ENCODE measurements at regions not wholly inside any gene's neighbourhood (a gene's known extent, or its start where the extent isn't known, plus 50 kb on each side); places are given as distances from the start of the nearest gene placed in this dataset.

DNA sequence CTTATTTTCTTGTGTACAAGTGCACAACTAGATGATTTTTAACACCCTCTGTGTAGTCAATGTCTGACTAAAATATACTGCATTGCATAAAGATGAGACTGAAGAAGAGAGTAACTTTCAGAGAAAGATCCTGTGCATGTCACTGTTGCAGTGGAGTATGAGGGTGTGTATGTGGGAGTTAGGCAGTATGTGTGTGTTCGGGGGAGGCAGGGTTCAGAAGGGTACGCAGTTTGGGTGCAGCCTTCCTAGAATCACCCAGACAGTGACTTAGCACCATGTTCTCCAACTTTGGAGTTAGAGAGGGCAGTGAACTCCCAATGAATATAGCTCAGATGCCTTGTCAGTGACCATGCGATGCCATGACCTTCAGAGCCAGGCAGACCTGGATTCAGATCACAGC lies 84.6 kb downstream of the LRATD1 start:
- Histone ChIP-seq H3K27ac (replicated peaks) (no peak overlapping the region), H3K27me3 (ENCODE audit: insufficient read depth, poor library complexity, severe bottlenecking) (no peaks in the 10 kb centered on the region), H3K4me3 (replicated peaks; ENCODE audit: insufficient read depth, low read length) (no peak overlapping the region)
- no peak for DNase-seq (ENCODE audit: low read depth in 1 of 2, low spot score in 1 of 2)
- TF ChIP-seq, protein P1, sequence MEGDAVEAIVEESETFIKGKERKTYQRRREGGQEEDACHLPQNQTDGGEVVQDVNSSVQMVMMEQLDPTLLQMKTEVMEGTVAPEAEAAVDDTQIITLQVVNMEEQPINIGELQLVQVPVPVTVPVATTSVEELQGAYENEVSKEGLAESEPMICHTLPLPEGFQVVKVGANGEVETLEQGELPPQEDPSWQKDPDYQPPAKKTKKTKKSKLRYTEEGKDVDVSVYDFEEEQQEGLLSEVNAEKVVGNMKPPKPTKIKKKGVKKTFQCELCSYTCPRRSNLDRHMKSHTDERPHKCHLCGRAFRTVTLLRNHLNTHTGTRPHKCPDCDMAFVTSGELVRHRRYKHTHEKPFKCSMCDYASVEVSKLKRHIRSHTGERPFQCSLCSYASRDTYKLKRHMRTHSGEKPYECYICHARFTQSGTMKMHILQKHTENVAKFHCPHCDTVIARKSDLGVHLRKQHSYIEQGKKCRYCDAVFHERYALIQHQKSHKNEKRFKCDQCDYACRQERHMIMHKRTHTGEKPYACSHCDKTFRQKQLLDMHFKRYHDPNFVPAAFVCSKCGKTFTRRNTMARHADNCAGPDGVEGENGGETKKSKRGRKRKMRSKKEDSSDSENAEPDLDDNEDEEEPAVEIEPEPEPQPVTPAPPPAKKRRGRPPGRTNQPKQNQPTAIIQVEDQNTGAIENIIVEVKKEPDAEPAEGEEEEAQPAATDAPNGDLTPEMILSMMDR (IDR thresholded peaks at IDR 0.05; ENCODE audit: insufficient read depth, low read length): no peak
- TF ChIP-seq GABPA (IDR thresholded peaks at IDR 0.05; ENCODE audit: low read depth) (no peak), POLR2AphosphoS5 (IDR thresholded peaks at IDR 0.05; ENCODE audit: low read depth) (no peak), SPI1 (IDR thresholded peaks at IDR 0.05; ENCODE audit: borderline replicate concordance, low read depth) (no peak)
- TF ChIP-seq, protein P2, sequence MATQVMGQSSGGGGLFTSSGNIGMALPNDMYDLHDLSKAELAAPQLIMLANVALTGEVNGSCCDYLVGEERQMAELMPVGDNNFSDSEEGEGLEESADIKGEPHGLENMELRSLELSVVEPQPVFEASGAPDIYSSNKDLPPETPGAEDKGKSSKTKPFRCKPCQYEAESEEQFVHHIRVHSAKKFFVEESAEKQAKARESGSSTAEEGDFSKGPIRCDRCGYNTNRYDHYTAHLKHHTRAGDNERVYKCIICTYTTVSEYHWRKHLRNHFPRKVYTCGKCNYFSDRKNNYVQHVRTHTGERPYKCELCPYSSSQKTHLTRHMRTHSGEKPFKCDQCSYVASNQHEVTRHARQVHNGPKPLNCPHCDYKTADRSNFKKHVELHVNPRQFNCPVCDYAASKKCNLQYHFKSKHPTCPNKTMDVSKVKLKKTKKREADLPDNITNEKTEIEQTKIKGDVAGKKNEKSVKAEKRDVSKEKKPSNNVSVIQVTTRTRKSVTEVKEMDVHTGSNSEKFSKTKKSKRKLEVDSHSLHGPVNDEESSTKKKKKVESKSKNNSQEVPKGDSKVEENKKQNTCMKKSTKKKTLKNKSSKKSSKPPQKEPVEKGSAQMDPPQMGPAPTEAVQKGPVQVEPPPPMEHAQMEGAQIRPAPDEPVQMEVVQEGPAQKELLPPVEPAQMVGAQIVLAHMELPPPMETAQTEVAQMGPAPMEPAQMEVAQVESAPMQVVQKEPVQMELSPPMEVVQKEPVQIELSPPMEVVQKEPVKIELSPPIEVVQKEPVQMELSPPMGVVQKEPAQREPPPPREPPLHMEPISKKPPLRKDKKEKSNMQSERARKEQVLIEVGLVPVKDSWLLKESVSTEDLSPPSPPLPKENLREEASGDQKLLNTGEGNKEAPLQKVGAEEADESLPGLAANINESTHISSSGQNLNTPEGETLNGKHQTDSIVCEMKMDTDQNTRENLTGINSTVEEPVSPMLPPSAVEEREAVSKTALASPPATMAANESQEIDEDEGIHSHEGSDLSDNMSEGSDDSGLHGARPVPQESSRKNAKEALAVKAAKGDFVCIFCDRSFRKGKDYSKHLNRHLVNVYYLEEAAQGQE (IDR thresholded peaks at IDR 0.05; ENCODE audit: insufficient replicate concordance, low read depth): no peak

DNA sequence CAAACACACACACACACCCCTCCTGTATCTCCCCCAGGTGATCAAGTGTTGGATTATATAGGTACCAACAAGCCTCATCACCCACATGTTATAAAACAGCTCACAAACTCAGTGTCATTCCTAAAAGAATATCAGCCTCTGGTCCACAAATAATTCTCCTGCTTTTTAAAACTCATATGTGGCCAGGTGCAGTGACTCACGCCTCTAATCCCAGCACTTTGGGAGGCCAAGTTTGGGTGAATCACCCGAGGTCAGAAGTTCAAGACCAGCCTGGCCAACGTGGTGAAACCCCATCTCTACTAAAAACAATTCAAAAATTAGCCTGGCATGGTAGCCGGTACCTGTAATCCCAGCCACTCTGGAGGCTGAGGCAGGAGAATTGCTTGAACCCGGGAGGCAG lies 87.8 kb downstream of the LRATD1 start:
- TF ChIP-seq, protein P2 (IDR thresholded peaks at IDR 0.05; ENCODE audit: insufficient replicate concordance, low read depth): no peak
- Histone ChIP-seq H3K4me3 (replicated peaks; ENCODE audit: insufficient read depth, low read length) (no peak overlapping the region), H3K27ac (replicated peaks) (no peak overlapping the region), H3K27me3 (ENCODE audit: insufficient read depth, poor library complexity, severe bottlenecking) (peaks cover 3% of the 10 kb centered on the region)
- DNase-seq (ENCODE audit: low read depth in 1 of 2, low spot score in 1 of 2): no peak

DNA sequence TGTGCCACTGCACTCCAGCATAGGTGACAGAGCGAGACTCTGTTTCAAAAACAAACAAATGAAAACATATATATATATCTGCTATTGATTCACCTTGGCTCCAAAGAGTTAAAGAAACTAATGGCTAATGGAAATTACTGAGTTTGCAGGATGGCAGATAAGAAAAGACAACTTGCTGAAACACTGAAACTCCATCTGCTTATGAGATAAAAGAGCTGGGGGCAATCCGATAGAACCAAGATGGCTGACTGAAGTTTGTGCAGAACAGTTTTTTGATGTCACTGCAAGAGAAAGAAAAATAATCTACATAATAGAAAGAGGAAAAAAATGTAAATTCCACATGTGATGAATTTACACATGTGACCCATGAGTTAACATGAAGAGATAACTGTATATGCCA lies 88.2 kb downstream of the LRATD1 start:
- H3K4me3 ChIP-seq (replicated peaks; ENCODE audit: insufficient read depth, low read length): no peak overlapping the region
- no peak for DNase-seq (ENCODE audit: low read depth in 1 of 2, low spot score in 1 of 2)
- peaks cover 3% of the 10 kb centered on the region for H3K27me3 ChIP-seq (ENCODE audit: insufficient read depth, poor library complexity, severe bottlenecking)
- H3K27ac ChIP-seq (replicated peaks): no peak overlapping the region
- TF ChIP-seq SPI1 (IDR thresholded peaks at IDR 0.05; ENCODE audit: borderline replicate concordance, low read depth) (no peak), GABPA (IDR thresholded peaks at IDR 0.05; ENCODE audit: low read depth) (no peak), POLR2AphosphoS5 (IDR thresholded peaks at IDR 0.05; ENCODE audit: low read depth) (no peak)
- TF ChIP-seq, protein P2 (IDR thresholded peaks at IDR 0.05; ENCODE audit: insufficient replicate concordance, low read depth): no peak
- TF ChIP-seq, protein P1 (IDR thresholded peaks at IDR 0.05; ENCODE audit: insufficient read depth, low read length): no peak

Data from HL-60 (cell line).